Thymus (tissue), 11 donors: ENCODE measurements at regions not wholly inside any gene's neighbourhood (a gene's known extent, or its start where the extent isn't known, plus 50 kb on each side); places are given as distances from the start of the nearest gene placed in this dataset.

Source experiments
- DNase-seq, 9 donors: peaks; one replicate each; pipeline ENCODE4 v3.0.0-alpha.2; 2013; ENCODE audit warnings: low spot score in 9 of 9, low read depth in 6 of 9, missing footprints in 1 of 9
- H3K27ac ChIP-seq, 2 donors: one replicate each; pipeline ENCODE4 v1.5.1; 2013; ENCODE audit warnings: control low read depth in 1 of 2, low read depth in 1 of 2, low read length in 1 of 2, mild to moderate bottlenecking in 1 of 2, moderate library complexity in 1 of 2
- H3K27me3 ChIP-seq, 2 donors: one replicate each; pipeline ENCODE4 v1.5.1; 2013; ENCODE audit warnings: low read length in 1 of 2; ENCODE audit not compliant: control insufficient read depth in 2 of 2, insufficient read depth in 1 of 2
- H3K36me3 ChIP-seq, 2 donors: one replicate each; pipeline ENCODE4 v1.5.1; 2013; ENCODE audit warnings: low read length in 1 of 2, mild to moderate bottlenecking in 1 of 2, moderate library complexity in 1 of 2; ENCODE audit not compliant: control insufficient read depth in 2 of 2, insufficient read depth in 2 of 2
- H3K4me1 ChIP-seq, 2 donors: one replicate each; pipeline ENCODE4 v1.5.1; 2013; ENCODE audit warnings: low read length in 2 of 2; ENCODE audit not compliant: control insufficient read depth in 2 of 2, insufficient read depth in 2 of 2
- H3K4me3 ChIP-seq, 2 donors: one replicate each; pipeline ENCODE4 v1.5.1; 2013; ENCODE audit warnings: low read length in 2 of 2, control low read depth in 1 of 2, mild to moderate bottlenecking in 1 of 2
- H3K9me3 ChIP-seq, 2 donors: one replicate each; pipeline ENCODE4 v1.5.1; 2013; ENCODE audit warnings: low read length in 1 of 2, mild to moderate bottlenecking in 1 of 2; ENCODE audit not compliant: control insufficient read depth in 2 of 2, insufficient read depth in 1 of 2
- WGBS: extraction: QIAGEN DNeasy Blood & Tissue Kit; methylation state at CpG from one replicate; pipeline ENCODE4 v1.1.7; 2013; 5-methylcytosine and 5-hydroxymethylcytosine counted together
- donor health status: healthy.

GRCh38 chr9:129284607-129285291 is 106.7 kb upstream of the IER5L start:
- no peaks in the 10 kb centered on the region for H3K9me3 ChIP-seq
- no peak overlapping the region for H3K27ac ChIP-seq
- no peak overlapping the region for H3K4me3 ChIP-seq
- peaks cover 5 to 16% of the 10 kb centered on the region in 2 donors for H3K4me1 ChIP-seq
- no peak for DNase-seq
- H3K27me3 ChIP-seq = no peaks in the 10 kb centered on the region
- 95% methylated on average over 14 of the region's 14 CpGs for WGBS
- H3K36me3 ChIP-seq = no peaks in the 10 kb centered on the region

- no peak overlapping the region for H3K4me3 ChIP-seq
- 96% methylated on average over 28 of the region's 28 CpGs for WGBS
- H3K9me3 ChIP-seq = no peaks in the 10 kb centered on the region
- no peaks in the 10 kb centered on the region for H3K36me3 ChIP-seq
- H3K27ac ChIP-seq = no peak overlapping the region
- H3K27me3 ChIP-seq = no peaks in the 10 kb centered on the region
- H3K4me1 ChIP-seq = peaks cover 5 to 18% of the 10 kb centered on the region in 2 donors
- no peak for DNase-seq
Observed at GRCh38 chr9:129283705-129284606, 105.9 kb upstream of the IER5L start.

- DNase-seq = no peak
- 86% methylated on average over 7 of the region's 7 CpGs for WGBS
- Histone ChIP-seq H3K27me3 (no peaks in the 10 kb centered on the region), H3K4me1 (peaks cover 7 to 24% of the 10 kb centered on the region in 2 donors), H3K36me3 (no peaks in the 10 kb centered on the region), H3K4me3 (no peak overlapping the region), H3K27ac (no peak overlapping the region), H3K9me3 (no peaks in the 10 kb centered on the region)
Observed at GRCh38 chr9:129283291-129283691, 105.2 kb upstream of the IER5L start.

- no peak overlapping the region for H3K4me3 ChIP-seq
- peaks cover 7 to 25% of the 10 kb centered on the region in 2 donors for H3K4me1 ChIP-seq
- no peaks in the 10 kb centered on the region for H3K9me3 ChIP-seq
- no peak for DNase-seq
- no peaks in the 10 kb centered on the region for H3K27me3 ChIP-seq
- 90% methylated on average over 15 of the region's 15 CpGs for WGBS
- no peaks in the 10 kb centered on the region for H3K36me3 ChIP-seq
- no peak overlapping the region for H3K27ac ChIP-seq
Observed at GRCh38 chr9:129282731-129283211, 104.7 kb upstream of the IER5L start.

- no peak overlapping the region for H3K27ac ChIP-seq
- H3K4me3 ChIP-seq = no peak overlapping the region
- no peaks in the 10 kb centered on the region for H3K27me3 ChIP-seq
- H3K4me1 ChIP-seq = peaks cover 7 to 25% of the 10 kb centered on the region in 2 donors
- DNase-seq = no peak
- no peaks in the 10 kb centered on the region for H3K36me3 ChIP-seq
- 70% methylated on average over 12 of the region's 12 CpGs for WGBS
- H3K9me3 ChIP-seq = no peaks in the 10 kb centered on the region
Observed at GRCh38 chr9:129282272-129282671, 104.2 kb upstream of the IER5L start.

GRCh38 chr9:129281506-129282145 is 103.6 kb upstream of the IER5L start:
- Histone ChIP-seq H3K4me3 (no peak overlapping the region), H3K27me3 (no peaks in the 10 kb centered on the region), H3K36me3 (no peaks in the 10 kb centered on the region), H3K9me3 (no peaks in the 10 kb centered on the region), H3K27ac (no peak overlapping the region), H3K4me1 (peaks cover 7 to 31% of the 10 kb centered on the region in 2 donors)
- 97% methylated on average over 16 of the region's 16 CpGs for WGBS
- no peak for DNase-seq

GRCh38 chr9:129280623-129281271 is 102.7 kb upstream of the IER5L start:
- H3K36me3 ChIP-seq = no peaks in the 10 kb centered on the region
- DNase-seq = peak in 8 of 9 donors; percentile 17 to 83 (median 58)
- peaks cover 7 to 36% of the 10 kb centered on the region in 2 donors for H3K4me1 ChIP-seq
- H3K27ac ChIP-seq = peak overlapping the region in 1 of 2 donors; percentile 80
- no peak overlapping the region for H3K4me3 ChIP-seq
- peaks cover 0 to 2% of the 10 kb centered on the region in 2 donors for H3K27me3 ChIP-seq
- WGBS = 80% methylated on average over 8 of the region's 8 CpGs
- no peaks in the 10 kb centered on the region for H3K9me3 ChIP-seq

- H3K36me3 ChIP-seq = no peaks in the 10 kb centered on the region
- DNase-seq = no peak
Observed at GRCh38 chr9:129280236-129280622, 102.2 kb upstream of the IER5L start.

More at GRCh38 chr9:129280236-129280622, 102.2 kb upstream of the IER5L start:
- Histone ChIP-seq H3K4me1 (peaks cover 7 to 36% of the 10 kb centered on the region in 2 donors), H3K27me3 (peaks cover 0 to 3% of the 10 kb centered on the region in 2 donors), H3K4me3 (no peak overlapping the region), H3K27ac (no peak overlapping the region), H3K9me3 (peaks cover 0 to 4% of the 10 kb centered on the region in 2 donors)
- 96% methylated on average over 8 of the region's 8 CpGs for WGBS
